ENCODE measurements at regions not wholly inside any gene's neighbourhood (a gene's known extent, or its start where the extent isn't known, plus 50 kb on each side); places are given as distances from the start of the nearest gene placed in this dataset.

DNA sequence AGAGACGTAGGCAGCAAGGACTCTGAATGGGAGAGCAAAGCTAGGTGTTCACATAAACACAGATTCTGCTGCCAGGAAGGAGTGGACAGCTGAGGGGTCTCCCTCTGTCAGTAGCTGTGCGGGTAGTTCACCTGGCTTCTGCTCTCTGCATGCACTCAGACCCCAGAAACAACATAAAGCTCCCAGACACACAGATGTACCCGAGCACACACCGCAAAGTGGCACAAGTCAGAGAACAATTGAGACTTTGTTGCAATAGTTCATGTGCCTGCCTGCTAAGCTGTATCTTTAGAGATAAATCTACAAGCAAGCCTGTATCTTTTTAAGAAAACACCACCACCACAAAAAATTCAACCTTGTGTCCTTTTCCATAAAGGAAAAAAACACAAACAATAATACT, 420.0 kb upstream of the ST6GAL2 start:
- TF ChIP-seq KLF16 (IDR thresholded peaks at IDR 0.05) (no peak), SRSF1 (IDR thresholded peaks at IDR 0.05; ENCODE audit: low read depth, low read length) (no peak), EZH2 (IDR thresholded peaks at IDR 0.05; ENCODE audit: borderline replicate concordance, low read depth, low read length) (no peak), ZBTB8A (IDR thresholded peaks at IDR 0.05; ENCODE audit: partially characterized antibody) (no peak), YY1 (IDR thresholded peaks at IDR 0.05; ENCODE audit: borderline replicate concordance in 1 of 3, control insufficient read depth in 1 of 3, extremely low read depth in 1 of 3, insufficient read depth in 3 of 3, insufficient read length in 1 of 3, insufficient replicate concordance in 2 of 3, low read depth in 1 of 3, low read length in 2 of 3) (no peak), NR4A1 (CRISPR knock-in tag; IDR thresholded peaks at IDR 0.05) (no peak), NR4A1 (tag; IDR thresholded peaks at IDR 0.05) (no peak), ETS1 (conservative IDR thresholded peaks at IDR 0.05; ENCODE audit: control insufficient read depth, low read depth, low read length) (no peak), BHLHE40 (IDR thresholded peaks at IDR 0.05; ENCODE audit: low read length) (no peak)
- TF ChIP-seq, protein P1, sequence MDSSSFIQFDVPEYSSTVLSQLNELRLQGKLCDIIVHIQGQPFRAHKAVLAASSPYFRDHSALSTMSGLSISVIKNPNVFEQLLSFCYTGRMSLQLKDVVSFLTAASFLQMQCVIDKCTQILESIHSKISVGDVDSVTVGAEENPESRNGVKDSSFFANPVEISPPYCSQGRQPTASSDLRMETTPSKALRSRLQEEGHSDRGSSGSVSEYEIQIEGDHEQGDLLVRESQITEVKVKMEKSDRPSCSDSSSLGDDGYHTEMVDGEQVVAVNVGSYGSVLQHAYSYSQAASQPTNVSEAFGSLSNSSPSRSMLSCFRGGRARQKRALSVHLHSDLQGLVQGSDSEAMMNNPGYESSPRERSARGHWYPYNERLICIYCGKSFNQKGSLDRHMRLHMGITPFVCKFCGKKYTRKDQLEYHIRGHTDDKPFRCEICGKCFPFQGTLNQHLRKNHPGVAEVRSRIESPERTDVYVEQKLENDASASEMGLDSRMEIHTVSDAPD (CRISPR knock-in tag; IDR thresholded peaks at IDR 0.05), result no peak

All from K562 (cell line).